NCI-H1436 (cell line): ENCODE measurements at regions not wholly inside any gene's neighbourhood (a gene's known extent, or its start where the extent isn't known, plus 50 kb on each side); places are given as distances from the start of the nearest gene placed in this dataset.

ENCODE experiments used
- DNase-seq: peaks from one replicate; lab custom pipeline; 2025; lab: John Stamatoyannopoulos, UW

GRCh38 chr22:22075382-22076163, 93.0 kb upstream of the TOP3B start:
- DNase-seq, result no peak

- no peak for DNase-seq
These were observed 92.2 kb upstream of the TOP3B start for GRCh38 chr22:22074634-22075381.

- DNase-seq, result no peak
These were observed 91.4 kb upstream of the TOP3B start for GRCh38 chr22:22073769-22074561.

GRCh38 chr22:22072169-22072836, 89.7 kb upstream of the TOP3B start:
- DNase-seq, result no peak

GRCh38 chr22:22071455-22071854, 88.9 kb upstream of the TOP3B start:
- no peak for DNase-seq

- DNase-seq, result no peak
These were observed 87.8 kb upstream of the TOP3B start for GRCh38 chr22:22070371-22070824.

GRCh38 chr22:22069450-22070370, 87.1 kb upstream of the TOP3B start:
- no peak for DNase-seq

GRCh38 chr22:22068657-22069056, 86.1 kb upstream of the TOP3B start:
- no peak for DNase-seq

- DNase-seq, result no peak
These were observed 85.4 kb upstream of the TOP3B start for GRCh38 chr22:22068025-22068424.

GRCh38 chr22:22067192-22067591, 84.6 kb upstream of the TOP3B start:
- no peak for DNase-seq

- DNase-seq, result no peak
These were observed 82.0 kb upstream of the TOP3B start for GRCh38 chr22:22064580-22064979.

GRCh38 chr22:22062306-22062793, 79.8 kb upstream of the TOP3B start:
- DNase-seq, result no peak

- peak; percentile 32 for DNase-seq
These were observed 78.8 kb upstream of the TOP3B start for GRCh38 chr22:22061085-22062077.

- peak; percentile 34 for DNase-seq
These were observed 77.9 kb upstream of the TOP3B start for GRCh38 chr22:22060200-22061084.

- no peak for DNase-seq
These were observed 76.9 kb upstream of the TOP3B start for GRCh38 chr22:22059291-22060002.

- DNase-seq, result no peak
These were observed 76.2 kb upstream of the TOP3B start for GRCh38 chr22:22058633-22059290.
